ENCODE measurements at regions not wholly inside any gene's neighbourhood (a gene's known extent, or its start where the extent isn't known, plus 50 kb on each side); places are given as distances from the start of the nearest gene placed in this dataset.

- TF ChIP-seq CTCF (IDR thresholded peaks at IDR 0.05), result no peak
- Histone ChIP-seq H3K27ac (no peak overlapping the region), H3K4me3 (no peak overlapping the region), H3K36me3 (no peaks in the 10 kb centered on the region), H3K4me1 (no peaks in the 10 kb centered on the region), H3K27me3 (no peaks in the 10 kb centered on the region), H3K9me3 (no peaks in the 10 kb centered on the region)
- ATAC-seq (no peak), DNase-seq (no peak)
- intact Hi-C loops (cut with DNase I), result no loop called here
Measured at GRCh38 chr12:126404293-126404881, 1339.2 kb downstream of the AACS start.

GRCh38 chr12:126418400-126418799 is 1353.2 kb downstream of the AACS start:
- no peaks in the 10 kb centered on the region for H3K4me1 ChIP-seq
- no peak for DNase-seq
- no peak for ATAC-seq
- intact Hi-C loops (cut with DNase I), result no loop called here
- no peak overlapping the region for H3K4me3 ChIP-seq
- no peaks in the 10 kb centered on the region for H3K36me3 ChIP-seq
- no peaks in the 10 kb centered on the region for H3K9me3 ChIP-seq
- no peak overlapping the region for H3K27ac ChIP-seq
- H3K27me3 ChIP-seq, result no peaks in the 10 kb centered on the region
- TF ChIP-seq CTCF (IDR thresholded peaks at IDR 0.05), result no peak

GRCh38 chr12:126419131-126419530 is 1353.9 kb downstream of the AACS start:
- H3K36me3 ChIP-seq, result no peaks in the 10 kb centered on the region
- intact Hi-C loops (cut with DNase I), result no loop called here
- H3K27me3 ChIP-seq, result no peaks in the 10 kb centered on the region
- H3K4me3 ChIP-seq, result no peak overlapping the region
- TF ChIP-seq CTCF (IDR thresholded peaks at IDR 0.05), result no peak
- DNase-seq (no peak), ATAC-seq (no peak)
- H3K27ac ChIP-seq, result no peak overlapping the region
- H3K9me3 ChIP-seq, result no peaks in the 10 kb centered on the region
- H3K4me1 ChIP-seq, result no peaks in the 10 kb centered on the region

- intact Hi-C loops (cut with DNase I), result no loop called here
- TF ChIP-seq CTCF (IDR thresholded peaks at IDR 0.05), result no peak
- Histone ChIP-seq H3K36me3 (no peaks in the 10 kb centered on the region), H3K27me3 (no peaks in the 10 kb centered on the region), H3K4me1 (no peaks in the 10 kb centered on the region), H3K27ac (no peak overlapping the region), H3K4me3 (no peak overlapping the region), H3K9me3 (no peaks in the 10 kb centered on the region)
- no peak for DNase-seq
- no peak for ATAC-seq
Measured at GRCh38 chr12:126424696-126425095, 1359.5 kb downstream of the AACS start.

GRCh38 chr12:126425264-126425663 is 1360.0 kb downstream of the AACS start:
- Histone ChIP-seq H3K27me3 (no peaks in the 10 kb centered on the region), H3K9me3 (no peaks in the 10 kb centered on the region), H3K36me3 (no peaks in the 10 kb centered on the region), H3K4me3 (no peak overlapping the region), H3K4me1 (no peaks in the 10 kb centered on the region), H3K27ac (no peak overlapping the region)
- intact Hi-C loops (cut with DNase I), result no loop called here
- no peak for TF ChIP-seq CTCF (IDR thresholded peaks at IDR 0.05)
- no peak for DNase-seq
- no peak for ATAC-seq

- DNase-seq (no peak), ATAC-seq (no peak)
- Histone ChIP-seq H3K4me1 (no peaks in the 10 kb centered on the region), H3K27me3 (no peaks in the 10 kb centered on the region), H3K4me3 (no peak overlapping the region), H3K36me3 (no peaks in the 10 kb centered on the region), H3K9me3 (no peaks in the 10 kb centered on the region), H3K27ac (no peak overlapping the region)
- intact Hi-C loops (cut with DNase I), result no loop called here
- no peak for TF ChIP-seq CTCF (IDR thresholded peaks at IDR 0.05)
Measured at GRCh38 chr12:126428769-126429168, 1363.5 kb downstream of the AACS start.

All from upper lobe of right lung (tissue), 1 donor.